Subcutaneous abdominal adipose tissue (tissue), 5 donors: ENCODE measurements at regions not wholly inside any gene's neighbourhood (a gene's known extent, or its start where the extent isn't known, plus 50 kb on each side); places are given as distances from the start of the nearest gene placed in this dataset.
"Not testable (repeated sequence)": the region's sequence is repeated elsewhere in the genome, so short reads cannot be mapped to it uniquely, and the experiment has no call there.

Experiments used
- H3K27ac ChIP-seq: one replicate; pipeline ENCODE4 v1.7.0; 2013; ENCODE audit warnings: low read depth, mild to moderate bottlenecking, inconsistent platforms, low read length, moderate library complexity
- H3K27me3 ChIP-seq, 5 donors: one replicate each; pipeline ENCODE4 v1.7.0; 2013; ENCODE audit warnings: low read length in 5 of 5, inconsistent platforms in 1 of 5; ENCODE audit not compliant: control insufficient read depth in 5 of 5, insufficient read depth in 4 of 5
- H3K36me3 ChIP-seq, 5 donors: one replicate each; pipeline ENCODE4 v1.7.0; 2013; ENCODE audit warnings: low read length in 5 of 5; ENCODE audit not compliant: control insufficient read depth in 5 of 5, insufficient read depth in 5 of 5
- H3K4me1 ChIP-seq, 5 donors: one replicate each; pipeline ENCODE4 v1.7.0; 2013; ENCODE audit warnings: low read length in 5 of 5, mild to moderate bottlenecking in 3 of 5, moderate library complexity in 1 of 5; ENCODE audit not compliant: control insufficient read depth in 5 of 5, insufficient read depth in 5 of 5
- H3K4me3 ChIP-seq, 5 donors: one replicate each; pipeline ENCODE4 v1.7.0; 2013; ENCODE audit warnings: low read length in 5 of 5, low read depth in 1 of 5
- H3K9ac ChIP-seq, 5 donors: one replicate each; pipeline ENCODE4 v1.7.0; 2013; ENCODE audit warnings: low read length in 5 of 5, mild to moderate bottlenecking in 4 of 5, moderate library complexity in 3 of 5
- H3K9me3 ChIP-seq, 5 donors: one replicate each; pipeline ENCODE4 v1.7.0; 2013; ENCODE audit warnings: low read length in 5 of 5; ENCODE audit not compliant: control insufficient read depth in 5 of 5
- donor health status: healthy.
- donor health status: healthy.
- donor health status: healthy.
- donor health status: healthy.
- donor health status: healthy.

DNA sequence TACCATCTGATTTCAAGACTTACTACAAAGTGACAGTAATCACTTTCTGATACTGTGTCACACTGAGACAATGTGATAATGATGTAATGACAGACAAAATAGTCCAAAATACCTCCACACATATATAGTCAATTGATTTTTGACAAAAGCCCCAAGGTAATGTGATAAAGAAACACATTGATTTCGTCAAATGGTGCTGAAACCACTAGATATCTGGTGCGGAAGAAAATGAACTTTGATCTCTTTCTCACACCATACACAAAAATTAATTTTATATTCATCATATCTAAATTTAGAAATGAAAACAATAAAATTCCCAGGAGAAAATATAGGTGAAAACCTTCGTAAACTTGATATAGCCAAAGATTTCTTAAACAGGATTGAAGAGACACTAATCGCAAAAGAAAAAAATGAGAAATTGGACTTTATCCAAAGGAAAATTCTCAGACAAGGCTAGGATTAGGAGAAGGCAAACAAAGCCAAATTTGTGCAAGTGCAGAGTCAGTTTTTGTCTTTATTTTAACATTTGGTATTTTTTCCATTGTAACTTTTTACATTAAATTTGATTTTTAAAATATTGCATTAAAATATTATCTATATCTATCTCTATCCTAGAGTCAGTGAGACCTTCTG, 739.9 kb downstream of the DIAPH3 start:
- Histone ChIP-seq H3K4me3 (no peak overlapping the region), H3K9ac (no peak overlapping the region), H3K27ac (no peak overlapping the region), H3K36me3 (no peaks in the 10 kb centered on the region), H3K9me3 (peaks cover 0 to 4% (median 0%) of the 10 kb centered on the region in 5 donors), H3K4me1 (peaks cover 0 to 3% (median 0%) of the 10 kb centered on the region in 5 donors), H3K27me3 (no peaks in the 10 kb centered on the region)

DNA sequence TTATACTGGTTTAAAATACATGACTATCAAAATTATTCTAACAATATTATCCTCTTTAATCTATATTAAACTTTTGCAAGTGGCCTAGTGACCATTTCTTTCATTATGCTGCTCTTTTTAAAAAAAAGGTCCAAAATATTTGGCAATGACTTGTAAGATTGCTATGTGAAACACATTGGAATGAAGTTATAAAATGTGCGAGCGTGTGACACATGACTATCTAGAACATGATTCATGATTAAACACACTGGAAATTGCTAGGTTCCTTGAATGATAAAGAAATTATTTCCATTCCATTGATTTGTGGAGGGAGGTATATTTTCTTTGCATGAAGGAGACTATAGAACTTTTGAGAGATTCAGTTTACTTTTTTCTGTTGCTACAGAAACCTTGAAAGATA, 739.1 kb downstream of the DIAPH3 start:
- H3K4me3 ChIP-seq: no peak overlapping the region
- H3K4me1 ChIP-seq: peaks cover 0 to 3% (median 0%) of the 10 kb centered on the region in 5 donors
- H3K9ac ChIP-seq: no peak overlapping the region
- H3K27me3 ChIP-seq: no peaks in the 10 kb centered on the region
- H3K27ac ChIP-seq: no peak overlapping the region
- peaks cover 0 to 4% (median 0%) of the 10 kb centered on the region in 5 donors for H3K9me3 ChIP-seq
- no peaks in the 10 kb centered on the region for H3K36me3 ChIP-seq

DNA sequence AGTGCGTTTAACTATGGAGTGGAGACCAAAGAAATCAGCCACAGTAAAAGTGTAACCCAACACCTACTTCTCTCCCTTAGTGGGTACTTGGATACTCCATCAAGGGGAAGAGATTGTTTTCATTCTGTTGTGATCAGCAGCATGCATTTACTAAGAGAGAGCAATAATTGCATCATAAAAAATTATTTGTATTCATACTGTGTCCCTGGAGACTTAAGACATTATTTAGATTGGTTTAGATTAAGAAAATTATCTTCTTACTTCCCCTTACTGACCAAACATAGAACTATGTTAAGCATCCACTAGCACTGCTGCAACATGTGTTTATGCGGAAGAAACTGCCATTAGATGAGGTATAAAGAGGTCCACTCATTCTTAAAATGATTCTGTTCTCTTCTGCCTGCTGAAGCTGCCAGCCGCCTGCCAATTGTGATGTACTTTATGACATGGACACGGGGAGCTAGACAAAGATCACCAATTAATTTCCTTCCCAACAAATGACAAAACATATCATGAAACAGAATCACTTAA, 738.5 kb downstream of the DIAPH3 start:
- Histone ChIP-seq H3K4me3 (no peak overlapping the region), H3K9me3 (peaks cover 0 to 1% (median 0%) of the 10 kb centered on the region in 5 donors), H3K36me3 (no peaks in the 10 kb centered on the region), H3K27ac (no peak overlapping the region), H3K27me3 (no peaks in the 10 kb centered on the region), H3K9ac (no peak overlapping the region), H3K4me1 (peaks cover 0 to 3% (median 0%) of the 10 kb centered on the region in 5 donors)

DNA sequence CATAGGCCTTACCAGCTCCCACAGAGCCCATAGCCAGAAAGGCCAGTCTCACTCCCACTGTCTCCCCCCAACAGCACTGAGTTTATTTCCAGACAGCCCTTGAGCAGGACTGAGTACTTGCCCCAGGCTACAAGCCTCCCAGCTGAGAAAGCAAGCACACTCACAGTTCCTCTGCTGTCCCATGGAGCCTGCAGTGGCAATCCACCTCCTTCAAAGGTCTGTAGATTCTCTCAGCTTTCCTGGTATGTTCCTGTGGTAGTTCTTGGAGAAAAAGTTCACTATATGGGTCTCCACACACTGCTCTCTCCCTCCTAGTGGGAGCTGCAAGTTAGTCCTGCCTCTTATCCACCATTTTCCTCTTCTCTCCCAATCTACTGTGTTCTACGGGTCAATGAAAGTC, 728.7 kb downstream of the DIAPH3 start:
- no peak overlapping the region for H3K4me3 ChIP-seq
- H3K27me3 ChIP-seq: no peaks in the 10 kb centered on the region
- H3K9me3 ChIP-seq: peaks cover 3 to 34% (median 16%) of the 10 kb centered on the region in 5 donors
- no peak overlapping the region for H3K9ac ChIP-seq
- no peaks in the 10 kb centered on the region for H3K36me3 ChIP-seq
- no peak overlapping the region for H3K27ac ChIP-seq
- H3K4me1 ChIP-seq: no peaks in the 10 kb centered on the region

DNA sequence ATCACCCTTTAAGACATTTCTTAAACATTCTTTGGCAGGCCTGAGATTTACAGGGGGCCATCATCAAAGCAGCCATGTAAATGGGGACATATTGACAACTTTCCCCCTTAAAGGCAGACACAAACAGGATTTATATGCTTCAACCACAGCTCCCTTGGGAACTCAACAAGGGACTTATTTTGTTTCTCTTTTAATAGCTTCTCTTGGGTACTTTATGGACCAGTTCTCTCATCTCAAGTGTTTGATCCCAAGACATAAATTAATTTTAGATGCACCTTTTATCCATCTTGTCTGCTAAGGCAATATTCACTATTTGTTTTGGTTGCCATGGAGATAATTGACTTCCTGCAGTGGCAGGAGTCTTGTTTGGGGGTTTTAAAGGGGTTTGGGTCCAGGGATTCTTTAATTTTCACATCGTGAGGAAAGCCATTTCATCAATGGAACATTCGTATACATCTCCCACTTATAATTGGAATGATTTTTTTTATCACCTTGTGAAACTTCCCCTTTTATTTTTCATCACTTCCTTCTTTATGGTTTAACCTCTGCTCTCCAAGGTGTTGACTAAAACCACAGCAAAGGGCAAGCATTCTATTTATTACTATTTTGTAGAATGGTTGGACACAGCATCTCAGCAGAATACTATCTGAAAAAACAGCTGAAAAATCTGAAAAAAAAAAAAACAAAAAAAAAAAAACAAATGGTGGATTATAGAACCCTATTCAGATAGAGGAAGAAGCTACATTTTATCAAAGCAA, 726.0 kb downstream of the DIAPH3 start:
- no peak overlapping the region for H3K27ac ChIP-seq
- H3K4me3 ChIP-seq: no peak overlapping the region
- no peaks in the 10 kb centered on the region for H3K36me3 ChIP-seq
- peaks cover 0 to 15% (median 10%) of the 10 kb centered on the region in 5 donors for H3K9me3 ChIP-seq
- no peaks in the 10 kb centered on the region for H3K27me3 ChIP-seq
- no peak overlapping the region for H3K9ac ChIP-seq
- no peaks in the 10 kb centered on the region for H3K4me1 ChIP-seq

DNA sequence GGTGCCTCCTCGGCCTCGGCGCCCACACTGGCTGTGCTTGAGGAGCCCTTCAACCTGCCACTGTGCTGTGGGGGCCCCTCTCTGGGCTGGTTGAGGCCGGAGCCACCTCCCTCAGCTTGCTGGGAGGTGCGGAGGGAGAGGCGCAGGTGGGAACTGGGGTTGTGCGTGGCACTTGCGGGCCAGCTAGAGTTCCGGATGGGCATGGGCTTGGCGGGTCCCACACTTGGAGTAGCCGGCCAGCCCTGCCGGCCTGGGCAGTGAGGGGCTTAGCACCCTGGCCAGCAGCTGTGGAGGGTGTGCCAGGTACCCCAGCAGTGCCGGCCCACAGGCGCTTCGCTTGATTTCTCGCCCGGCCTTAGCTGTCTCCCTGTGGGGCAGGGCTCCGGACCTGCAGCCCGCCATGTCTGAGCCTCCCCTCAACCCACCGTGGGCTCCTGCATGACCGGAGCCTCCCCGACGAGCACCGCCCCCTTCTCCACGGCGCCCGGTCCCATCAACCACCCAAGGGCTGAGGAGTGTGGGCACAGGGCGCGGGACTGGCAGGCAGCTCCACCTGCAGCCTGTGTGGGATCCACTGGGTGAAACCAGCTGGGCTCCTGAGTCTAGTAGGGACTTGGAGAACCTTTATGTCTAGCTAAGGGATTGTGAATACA, 723.8 kb downstream of the DIAPH3 start:
- Histone ChIP-seq H3K4me1 (no peaks in the 10 kb centered on the region), H3K36me3 (no peaks in the 10 kb centered on the region), H3K4me3 (no peak overlapping the region)

DNA sequence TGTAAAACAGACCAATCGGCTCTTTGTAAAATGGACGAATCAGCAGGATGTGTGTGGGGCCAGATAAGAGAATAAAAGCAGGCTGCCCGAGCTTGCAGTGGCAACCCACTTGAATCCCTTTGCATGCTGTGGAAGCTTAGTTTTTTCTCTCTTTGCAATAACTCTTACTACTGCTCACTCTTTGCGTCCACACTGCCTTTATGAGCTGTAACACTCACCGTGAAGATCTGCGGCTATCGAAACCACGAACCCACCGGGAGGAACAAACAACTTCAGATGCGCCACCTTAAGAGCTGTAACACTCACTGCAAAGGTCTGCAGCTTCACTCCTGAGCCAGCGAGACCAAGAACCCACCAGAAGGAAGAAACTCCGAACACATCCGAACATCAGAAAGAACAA, 722.7 kb downstream of the DIAPH3 start:
- not testable (repeated sequence) for H3K4me1 ChIP-seq, H3K4me3 ChIP-seq, H3K9me3 ChIP-seq, H3K27me3 ChIP-seq, H3K27ac ChIP-seq, H3K9ac ChIP-seq, H3K36me3 ChIP-seq

More for the DNA sequence above, 723.8 kb downstream of the DIAPH3 start:
- no peaks in the 10 kb centered on the region for H3K9me3 ChIP-seq
- H3K27me3 ChIP-seq: no peaks in the 10 kb centered on the region
- H3K27ac ChIP-seq: no peak overlapping the region
- H3K9ac ChIP-seq: no peak overlapping the region

DNA sequence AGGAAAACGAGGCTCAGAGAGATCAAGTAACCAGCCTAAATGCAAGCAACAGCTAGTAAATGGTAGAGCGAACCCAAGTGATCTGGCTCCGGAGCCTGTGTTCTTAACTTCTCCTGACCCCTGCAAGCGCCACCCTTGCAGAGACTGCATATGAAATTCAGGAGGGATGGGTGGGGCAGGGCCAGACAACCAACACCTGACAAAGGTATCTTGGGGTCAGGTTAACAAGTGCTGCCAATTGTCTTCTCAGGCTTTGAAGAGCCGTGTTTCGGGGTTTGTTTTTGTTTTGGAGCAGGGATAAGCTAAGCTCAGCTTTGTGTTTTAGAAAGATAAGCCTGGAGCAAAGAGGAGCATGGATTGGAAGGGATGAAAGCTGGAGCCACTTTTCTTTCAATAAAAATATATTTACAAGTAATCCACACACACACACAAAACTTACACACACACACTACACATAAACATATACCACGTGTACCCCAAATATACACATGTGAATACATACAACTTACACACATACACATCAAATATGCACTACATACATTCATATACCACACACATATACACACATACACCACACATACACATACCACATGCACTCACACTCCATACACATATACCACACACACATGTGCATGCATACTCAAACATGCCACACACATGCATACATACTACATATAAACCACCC, 722.0 kb downstream of the DIAPH3 start:
- H3K4me1 ChIP-seq: no peaks in the 10 kb centered on the region
- H3K4me3 ChIP-seq: no peak overlapping the region
- no peak overlapping the region for H3K27ac ChIP-seq
- H3K36me3 ChIP-seq: no peaks in the 10 kb centered on the region
- no peak overlapping the region for H3K9ac ChIP-seq
- H3K27me3 ChIP-seq: no peaks in the 10 kb centered on the region
- no peaks in the 10 kb centered on the region for H3K9me3 ChIP-seq

DNA sequence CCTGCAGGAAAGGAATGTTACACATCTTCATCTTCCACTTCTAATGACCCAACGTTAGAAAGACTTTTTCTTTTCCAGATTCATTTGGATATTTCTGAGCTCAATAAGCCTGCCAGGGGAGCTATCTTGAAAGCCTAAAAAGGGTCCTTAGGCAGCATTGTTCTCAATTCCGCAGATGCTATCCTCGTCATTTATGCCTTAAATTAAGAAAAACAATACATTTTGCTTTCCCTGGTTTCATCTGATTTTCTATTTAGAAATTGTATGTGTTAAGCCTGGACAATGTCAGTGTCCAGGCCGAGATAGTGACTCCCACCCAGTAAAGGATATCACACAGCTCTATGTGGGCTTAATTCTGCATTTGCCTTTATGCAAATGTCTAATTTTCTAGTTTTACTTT, 721.3 kb downstream of the DIAPH3 start:
- Histone ChIP-seq H3K27ac (no peak overlapping the region), H3K9ac (no peak overlapping the region), H3K4me1 (no peaks in the 10 kb centered on the region), H3K36me3 (no peaks in the 10 kb centered on the region), H3K9me3 (no peaks in the 10 kb centered on the region), H3K27me3 (no peaks in the 10 kb centered on the region), H3K4me3 (no peak overlapping the region)
